Brain pericyte (primary cell): ENCODE measurements at regions not wholly inside any gene's neighbourhood (a gene's known extent, or its start where the extent isn't known, plus 50 kb on each side); places are given as distances from the start of the nearest gene placed in this dataset.
"Not testable (repeated sequence)": the region's sequence is repeated elsewhere in the genome, so short reads cannot be mapped to it uniquely, and the experiment has no call there.

Source experiments
- DNase-seq: peaks from one replicate; pipeline ENCODE4 v3.0.0-alpha.2; 2012; ENCODE audit warnings: low read depth, low spot score

DNA sequence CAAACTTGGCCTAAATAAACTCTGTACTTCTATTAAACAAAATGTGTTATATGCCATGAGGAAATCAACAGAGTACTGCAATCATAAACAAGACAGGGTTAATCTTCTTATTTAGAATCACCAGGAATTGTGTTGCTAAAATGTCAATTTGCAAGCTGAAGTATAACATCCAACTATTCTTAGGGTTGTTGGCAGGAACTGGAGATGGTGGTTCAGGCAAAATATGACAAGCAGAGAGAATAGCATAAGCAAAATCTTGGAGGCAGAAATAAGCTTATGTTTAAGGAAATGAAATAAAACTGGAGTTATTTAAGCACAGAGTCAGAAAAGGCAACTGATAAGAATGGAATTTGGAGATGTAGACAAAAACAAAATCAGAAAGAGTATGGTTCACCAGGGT is 463.8 kb upstream of the SLC8A1 start:
- no peak for DNase-seq

DNA sequence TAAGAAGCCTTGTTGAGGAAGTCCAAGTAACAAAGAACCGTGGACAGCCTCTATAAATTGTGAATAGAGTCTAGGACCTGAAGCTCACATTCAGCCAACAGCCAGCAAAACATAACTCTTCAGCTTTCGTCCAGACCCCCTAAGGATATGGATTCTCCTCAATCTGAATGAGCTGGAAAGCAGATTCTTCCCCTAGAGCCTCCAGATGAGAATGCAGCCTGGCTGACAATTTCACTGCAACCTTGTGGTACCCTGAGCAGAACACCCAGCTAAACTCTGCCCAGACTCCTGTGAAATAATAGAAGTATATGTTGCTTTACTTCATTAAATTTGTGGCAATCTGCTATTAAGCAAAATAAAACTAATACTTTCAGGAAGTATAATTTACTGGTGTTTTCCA is 483.5 kb upstream of the SLC8A1 start:
- no peak for DNase-seq

DNA sequence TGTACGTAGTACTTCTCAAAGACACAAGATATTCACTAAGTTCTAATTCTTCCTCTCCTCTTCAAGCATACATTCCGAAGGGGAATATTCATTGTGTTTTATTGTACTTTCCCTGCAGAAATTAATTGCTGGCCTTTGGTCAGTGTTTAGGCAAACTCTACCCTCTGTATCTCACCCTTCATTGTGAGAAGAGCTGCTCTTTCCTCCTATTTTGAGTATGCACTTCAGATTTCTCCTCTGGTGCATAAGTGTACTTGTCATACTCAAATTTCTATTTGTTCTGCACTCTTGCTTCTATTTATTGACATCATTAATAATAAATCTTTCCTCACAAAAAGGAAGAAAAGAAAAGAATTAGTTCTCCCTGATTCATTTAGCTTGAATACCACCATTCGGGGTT is 485.4 kb upstream of the SLC8A1 start:
- DNase-seq = no peak

DNA sequence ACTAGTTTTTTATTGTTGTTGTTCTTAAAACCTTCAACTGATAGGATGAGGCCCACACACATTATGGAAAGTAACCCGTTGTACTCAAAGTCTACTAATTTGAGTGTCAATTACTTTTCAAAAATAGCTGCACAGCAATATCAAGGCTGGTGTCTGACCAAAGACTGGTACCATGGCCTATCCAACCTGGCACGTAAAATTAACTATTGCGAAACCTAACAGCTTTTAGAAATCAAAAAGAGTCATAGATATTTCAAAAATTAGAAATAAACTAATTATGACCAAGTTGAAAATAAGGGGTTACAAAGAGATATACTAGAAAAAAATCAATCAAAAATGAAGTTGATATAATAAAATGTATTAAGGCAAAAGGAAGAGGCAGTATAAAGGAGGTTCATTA is 501.5 kb upstream of the SLC8A1 start:
- DNase-seq = no peak

DNA sequence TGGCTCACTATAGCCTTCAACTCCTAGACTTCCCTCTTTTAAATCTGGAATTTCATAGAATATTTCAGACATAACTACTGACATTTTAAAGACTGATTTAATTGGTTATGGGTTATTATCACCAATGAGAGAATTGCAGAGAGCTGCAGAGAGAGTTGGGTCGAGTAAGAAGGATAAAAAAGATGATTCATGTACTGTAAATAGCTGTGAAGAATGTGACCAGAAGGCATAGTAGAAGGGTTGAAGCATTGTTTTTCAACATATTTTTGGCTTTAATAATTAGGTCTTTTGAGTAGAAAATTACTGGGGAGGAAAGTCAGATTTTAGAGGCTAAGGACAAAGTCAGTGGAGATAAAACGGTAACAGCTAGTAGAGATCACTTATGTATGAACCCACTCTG is 503.2 kb upstream of the SLC8A1 start:
- no peak for DNase-seq

DNA sequence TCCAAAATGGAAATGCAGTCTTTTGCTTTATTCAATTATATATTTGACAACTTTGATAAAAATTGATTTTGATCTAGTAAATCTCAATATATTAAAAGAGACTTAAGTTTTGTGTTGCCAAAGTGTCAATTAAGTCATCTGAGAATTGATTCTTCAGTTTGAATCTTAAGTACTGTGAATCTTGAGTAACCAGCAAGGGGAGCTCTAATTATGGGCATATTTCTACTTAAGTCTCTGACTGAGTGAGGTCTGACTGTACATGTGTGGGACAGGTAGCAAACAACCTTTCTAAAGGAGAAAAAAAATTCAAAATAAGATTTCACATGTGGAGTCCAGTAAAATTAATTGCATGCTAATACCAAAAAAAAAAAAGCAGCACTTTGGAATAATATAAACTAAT is 503.7 kb upstream of the SLC8A1 start:
- DNase-seq = no peak

DNA sequence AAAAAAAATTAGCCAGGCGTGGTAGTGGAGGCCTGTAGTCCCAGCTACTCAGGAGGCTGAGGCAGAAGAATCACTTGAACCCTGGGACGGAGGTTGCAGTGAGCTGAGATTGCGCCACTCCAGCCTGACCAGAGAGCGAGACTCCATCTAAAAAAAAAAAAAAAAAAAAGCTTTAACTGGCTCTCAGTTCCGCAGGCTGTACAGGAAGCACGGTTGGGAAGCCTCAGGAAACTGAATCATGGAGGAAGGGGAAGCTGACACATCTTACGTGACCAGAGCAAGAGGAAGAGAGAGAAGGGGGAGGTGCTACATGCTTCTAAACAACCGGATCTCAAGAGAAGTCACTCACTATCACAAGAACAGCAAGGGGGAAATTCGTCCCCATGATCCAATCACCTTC is 505.6 kb upstream of the SLC8A1 start:
- no peak for DNase-seq

- DNase-seq = peak; percentile 59
These were observed 510.1 kb upstream of the SLC8A1 start for GRCh38 chr2:40962026-40962425.

GRCh38 chr2:40964509-40965250 is 512.8 kb upstream of the SLC8A1 start:
- DNase-seq = no peak

DNA sequence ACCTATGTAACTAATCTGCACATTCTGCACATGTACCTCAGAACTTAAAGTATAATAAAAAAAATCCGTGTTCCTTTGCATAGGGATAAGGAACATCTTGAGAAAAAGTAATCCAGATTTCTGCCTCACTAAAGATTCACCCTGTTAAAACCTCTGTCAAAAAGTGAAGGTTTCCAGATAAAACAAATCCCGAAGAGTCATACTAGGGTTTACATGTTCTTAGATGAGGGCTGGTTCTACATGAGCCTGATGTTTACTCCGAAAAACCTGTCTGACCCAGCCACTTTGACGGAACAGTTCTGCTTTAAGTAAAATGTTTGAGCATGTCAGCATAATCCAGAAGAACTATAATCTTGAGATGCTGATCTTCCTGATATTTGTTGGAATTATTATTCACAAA is 515.6 kb upstream of the SLC8A1 start:
- no peak for DNase-seq

DNA sequence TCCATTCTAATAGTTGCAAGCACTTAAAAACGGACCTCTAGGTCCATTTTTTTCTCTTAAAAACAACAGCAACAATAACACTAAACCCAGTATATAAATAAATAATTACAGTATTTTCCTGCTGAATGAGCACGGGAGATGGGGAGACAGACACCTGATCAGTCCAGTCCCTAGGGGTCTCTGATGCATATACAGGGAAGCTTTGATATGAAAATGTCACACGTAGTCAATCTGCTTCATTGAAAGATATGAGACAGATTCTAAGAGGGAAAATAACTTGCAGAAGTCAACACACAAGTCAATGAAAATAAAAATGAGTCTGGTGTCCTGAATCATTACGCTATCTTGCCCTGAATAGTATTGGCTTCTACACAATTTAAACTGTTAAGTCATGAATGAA is 523.3 kb upstream of the SLC8A1 start:
- DNase-seq = no peak

DNA sequence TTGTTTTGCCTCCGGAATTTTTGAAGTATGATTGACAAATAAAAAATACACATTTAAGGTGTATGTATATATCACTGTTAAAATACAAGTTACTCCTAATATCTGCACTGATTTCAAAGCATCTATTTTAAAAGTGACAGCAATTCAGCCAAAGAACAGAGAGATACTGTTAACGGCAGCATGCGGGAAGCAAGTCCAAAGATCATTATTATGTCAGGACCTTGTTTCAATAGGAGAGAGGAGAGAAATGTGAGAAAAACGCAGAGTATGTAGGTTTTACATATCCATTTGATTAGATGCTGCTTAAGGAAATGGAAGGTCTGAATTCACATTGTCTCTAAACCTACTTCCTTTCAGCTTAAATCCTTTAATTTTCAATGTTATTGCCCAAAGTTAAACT is 545.5 kb upstream of the SLC8A1 start:
- no peak for DNase-seq

- DNase-seq = no peak
These were observed 548.5 kb upstream of the SLC8A1 start for GRCh38 chr2:41000374-41000773.

DNA sequence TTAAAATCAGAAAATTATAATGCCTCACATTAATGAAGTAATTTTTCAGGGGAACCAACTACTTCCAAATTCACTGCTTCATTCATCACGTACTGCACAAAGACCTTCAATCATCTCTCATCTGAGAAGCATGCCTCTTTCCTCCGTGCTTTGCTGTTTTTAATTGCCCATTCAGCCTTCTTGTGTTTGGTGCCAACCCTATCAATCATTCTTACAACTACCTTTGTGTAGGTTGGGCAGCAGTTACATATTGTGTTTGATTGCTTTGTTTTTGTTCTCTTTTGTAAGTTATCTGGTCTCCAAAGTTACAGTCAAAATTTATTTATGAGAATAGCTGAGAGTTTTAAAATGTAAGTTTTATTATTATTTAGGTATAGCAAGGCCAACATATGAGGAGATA is 549.0 kb upstream of the SLC8A1 start:
- no peak for DNase-seq

DNA sequence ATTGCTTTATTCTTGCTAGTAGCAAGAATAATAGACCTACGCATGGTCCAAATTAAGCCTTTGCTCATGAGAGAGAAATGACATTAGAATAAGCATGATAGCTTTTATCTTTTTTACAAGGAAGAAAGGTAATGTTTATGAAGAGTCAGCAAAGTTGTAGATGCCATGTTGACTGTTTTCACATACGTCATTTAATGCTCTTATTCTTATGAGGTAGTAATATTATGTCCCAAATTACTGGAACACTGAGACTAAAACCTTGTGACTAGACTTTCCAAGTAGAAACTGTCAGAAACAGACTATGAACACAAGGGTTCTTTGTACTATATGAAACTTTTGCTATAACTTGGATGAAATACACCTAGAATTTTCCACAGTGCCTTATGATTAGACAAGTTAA is 552.8 kb upstream of the SLC8A1 start:
- no peak for DNase-seq

DNA sequence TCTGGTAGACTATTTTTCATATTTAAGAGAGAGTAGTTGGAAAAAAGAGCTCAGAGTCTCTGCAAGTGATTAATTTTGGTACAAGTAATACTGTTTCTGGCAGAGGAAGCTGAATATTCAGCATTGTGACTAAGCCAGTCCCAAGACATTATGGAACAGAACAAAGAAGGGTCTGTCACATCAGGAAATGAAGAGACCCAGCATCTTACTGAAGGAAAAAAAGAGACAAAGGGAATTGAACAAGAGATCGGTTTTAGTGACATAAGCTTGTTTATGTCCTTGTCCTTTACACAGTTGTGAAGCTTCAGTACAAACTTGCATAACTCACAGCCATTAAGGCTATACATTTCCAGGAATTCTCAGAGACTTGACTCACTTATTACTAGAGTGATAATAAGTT is 568.5 kb upstream of the SLC8A1 start:
- DNase-seq = no peak

GRCh38 chr2:41024816-41025215 is 572.9 kb upstream of the SLC8A1 start:
- DNase-seq = no peak

DNA sequence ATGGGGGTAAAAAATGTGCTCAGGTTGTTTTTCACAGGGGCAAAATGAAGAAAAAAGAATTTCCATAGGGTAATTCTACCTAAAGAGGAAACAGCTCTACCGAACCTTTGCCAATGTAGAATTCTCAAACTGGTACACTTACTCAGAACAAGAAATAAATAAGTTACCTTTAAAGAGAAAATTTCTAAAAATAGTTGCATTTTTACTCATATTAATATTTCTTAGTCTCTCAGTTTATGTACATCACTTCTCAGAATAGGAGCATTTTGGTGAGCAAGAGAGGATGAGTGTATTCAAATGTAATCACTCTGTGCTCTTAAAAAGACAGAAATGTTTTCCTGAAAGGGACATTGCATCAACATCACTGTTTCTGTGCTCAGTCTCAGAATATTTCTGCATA is 574.7 kb upstream of the SLC8A1 start:
- no peak for DNase-seq

DNA sequence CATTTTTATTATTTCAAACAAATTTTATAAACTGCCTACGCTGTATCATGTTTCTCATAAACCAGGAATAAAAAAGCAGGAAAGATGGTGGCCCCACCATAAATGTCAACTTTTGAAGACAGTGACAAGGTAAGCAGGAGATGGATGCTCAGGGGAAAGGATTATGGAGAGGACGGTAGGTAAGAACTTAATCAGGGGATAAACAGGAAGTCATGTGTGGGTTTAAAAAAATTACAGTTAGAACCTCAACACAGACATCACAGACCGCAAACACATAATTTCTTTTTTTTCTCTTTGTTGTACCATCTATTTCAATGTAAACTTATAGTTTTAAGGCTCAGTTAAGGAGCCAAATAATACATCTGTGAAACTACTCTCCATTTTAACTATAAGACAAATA is 575.2 kb upstream of the SLC8A1 start:
- DNase-seq = no peak

DNA sequence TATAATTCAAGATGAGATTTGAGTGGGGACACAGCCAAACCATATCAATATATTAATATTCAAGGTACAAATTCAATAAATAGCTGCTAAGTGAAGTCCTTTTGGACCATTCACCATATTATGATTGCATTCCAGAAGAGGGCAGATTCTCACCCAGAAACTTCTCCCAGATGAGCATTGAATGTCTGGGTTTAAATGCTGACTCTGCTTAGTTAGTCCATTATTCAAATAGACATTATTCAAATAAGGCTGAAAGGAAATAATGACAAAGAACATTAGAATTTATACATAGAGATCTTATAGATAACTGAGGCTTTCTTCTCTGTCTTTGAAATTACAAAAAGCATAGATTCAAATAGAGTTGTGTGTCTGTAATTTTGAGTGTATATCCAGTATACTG is 579.4 kb upstream of the SLC8A1 start:
- DNase-seq = no peak

DNA sequence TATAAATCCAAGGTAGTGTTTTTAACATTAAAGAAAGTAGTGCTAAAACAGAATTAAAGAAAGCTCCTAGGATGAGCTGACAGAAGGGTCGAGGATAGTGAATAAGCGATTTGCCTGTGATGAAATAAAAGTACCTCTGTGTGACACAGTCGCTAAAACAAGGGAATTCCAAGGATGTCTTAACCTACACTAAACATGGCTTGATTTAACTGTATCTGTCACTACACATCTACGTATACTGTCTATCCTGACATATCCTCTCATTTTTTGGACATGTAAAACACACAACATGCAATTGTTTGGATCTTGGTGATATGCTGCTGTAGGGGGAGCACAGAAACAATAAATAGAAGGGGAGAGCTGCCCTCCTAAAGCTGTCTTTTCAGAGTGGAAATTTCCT is 580.8 kb upstream of the SLC8A1 start:
- no peak for DNase-seq

DNA sequence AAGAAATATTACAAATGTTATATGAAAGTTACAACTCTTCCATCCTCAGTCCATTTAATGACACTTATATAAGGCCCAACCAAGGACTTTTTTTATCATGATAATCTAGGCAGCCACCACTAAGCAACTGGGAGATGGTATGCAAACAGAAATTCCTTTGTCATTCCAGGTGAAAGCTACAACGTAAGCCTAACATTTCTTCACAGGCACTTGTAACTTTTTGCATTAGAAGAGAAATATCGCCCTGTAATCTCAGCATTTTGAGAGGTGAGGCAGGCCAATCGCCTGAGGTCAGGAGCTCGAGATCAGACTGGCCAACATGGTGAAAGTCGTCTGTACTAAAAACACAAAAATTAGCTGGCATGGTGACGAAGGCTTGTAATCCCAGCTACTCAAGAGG is 581.2 kb upstream of the SLC8A1 start:
- DNase-seq = no peak

DNA sequence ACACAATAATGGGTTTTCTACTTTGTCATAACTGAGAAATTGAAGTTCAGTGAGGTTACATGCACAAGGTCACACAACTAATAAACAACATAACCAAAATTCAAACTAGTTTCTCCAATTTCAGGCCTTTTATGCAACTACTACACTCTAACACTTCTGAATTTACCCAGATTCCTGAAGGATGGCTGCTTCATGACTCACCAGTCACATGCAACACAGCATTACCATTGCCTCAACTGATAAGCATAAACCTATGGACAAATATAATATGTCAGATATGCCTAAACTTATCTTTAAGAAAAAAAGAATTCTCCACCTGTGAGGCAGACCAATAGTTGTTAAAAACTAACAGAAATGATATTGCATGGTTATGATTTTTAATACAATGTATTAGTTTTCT is 586.5 kb upstream of the SLC8A1 start:
- no peak for DNase-seq

DNA sequence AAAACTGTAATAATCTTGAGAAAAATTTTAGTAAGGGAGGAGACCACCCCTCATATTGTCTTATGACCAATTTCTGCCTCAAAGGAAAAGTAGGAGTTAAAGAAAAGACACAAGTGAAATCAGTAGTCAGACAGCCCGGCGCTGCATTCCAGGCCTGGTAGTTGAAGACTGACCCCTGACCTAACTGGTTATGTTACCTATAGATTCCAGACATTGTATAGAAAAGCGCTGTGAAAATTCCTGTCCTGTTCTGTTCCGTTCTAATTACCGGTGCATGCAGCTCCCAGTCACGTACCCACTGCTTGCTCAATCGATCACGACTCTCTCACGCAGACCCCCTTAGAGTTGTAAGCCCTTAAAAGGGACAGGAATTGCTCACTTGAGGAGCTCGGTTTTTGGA is 587.9 kb upstream of the SLC8A1 start:
- not testable (repeated sequence) for DNase-seq
